Mesenchymal stem cell (in vitro differentiated cells and primary cell): ENCODE measurements at regions not wholly inside any gene's neighbourhood (a gene's known extent, or its start where the extent isn't known, plus 50 kb on each side); places are given as distances from the start of the nearest gene placed in this dataset.
A peak's percentile ranks its signal among the peaks of the same experiment; 100 is the strongest.

ENCODE experiments used
- DNase-seq: peaks from one replicate; pipeline ENCODE4 v3.0.0-alpha.2; 2013
- H2AFZ ChIP-seq: one replicate; pipeline ENCODE4 v1.6.1; 2013; ENCODE audit warnings: low read depth, mild to moderate bottlenecking, control low read depth, inconsistent platforms, low read length, moderate library complexity
- H2AK5ac ChIP-seq: 2 replicates; pipeline ENCODE4 v1.6.1; 2013; ENCODE audit warnings: low read length, moderate library complexity, mild to moderate bottlenecking, inconsistent platforms; ENCODE audit not compliant: severe bottlenecking
- H2BK120ac ChIP-seq: one replicate; pipeline ENCODE4 v1.6.1; 2013; ENCODE audit warnings: low read depth, mild to moderate bottlenecking, inconsistent platforms, low read length, moderate library complexity
- H2BK12ac ChIP-seq, 2 experiments: one replicate each; pipeline ENCODE4 v1.6.1; 2013; ENCODE audit warnings: inconsistent platforms in 2 of 2, low read length in 2 of 2, mild to moderate bottlenecking in 2 of 2, moderate library complexity in 2 of 2, control low read depth in 1 of 2
- H2BK15ac ChIP-seq: one replicate; pipeline ENCODE4 v1.6.1; 2013; ENCODE audit warnings: mild to moderate bottlenecking, low read depth, inconsistent platforms; ENCODE audit not compliant: poor library complexity, severe bottlenecking
- H2BK5ac ChIP-seq: 2 replicates; pipeline ENCODE4 v1.6.1; 2013; ENCODE audit warnings: low read depth, mild to moderate bottlenecking, low read length, control low read depth, inconsistent platforms; ENCODE audit not compliant: poor library complexity, severe bottlenecking
- H3K14ac ChIP-seq, 2 experiments: one replicate each; pipeline ENCODE4 v1.6.1; 2013; ENCODE audit warnings: inconsistent platforms in 2 of 2, low read length in 2 of 2, control low read depth in 1 of 2, mild to moderate bottlenecking in 1 of 2, moderate library complexity in 1 of 2
- H3K18ac ChIP-seq, 2 experiments: one replicate each; pipeline ENCODE4 v1.6.1; 2013; ENCODE audit warnings: inconsistent platforms in 2 of 2, low read length in 2 of 2, control low read depth in 1 of 2, low read depth in 1 of 2, mild to moderate bottlenecking in 1 of 2
- H3K23ac ChIP-seq, 2 experiments: one replicate each; pipeline ENCODE4 v1.6.1; 2013; ENCODE audit warnings: inconsistent platforms in 2 of 2, low read length in 2 of 2, mild to moderate bottlenecking in 2 of 2, moderate library complexity in 2 of 2, control low read depth in 1 of 2
- H3K27ac ChIP-seq: 2 replicates; pipeline ENCODE4 v1.5.1; 2013; ENCODE audit warnings: mild to moderate bottlenecking, moderate library complexity, low read length, control low read depth, inconsistent platforms; ENCODE audit not compliant: poor library complexity, severe bottlenecking
- H3K27me3 ChIP-seq, 2 experiments: 2 replicates each; pipeline versions ENCODE4 v1.6.1 to v1.7.0; 2013; ENCODE audit warnings: low read length in 2 of 2, mild to moderate bottlenecking in 2 of 2, moderate library complexity in 2 of 2, control low read depth in 1 of 2, inconsistent platforms in 1 of 2; ENCODE audit not compliant: control insufficient read depth in 1 of 2, insufficient read depth in 1 of 2
- H3K36me3 ChIP-seq, 2 experiments: 2 replicates each; pipeline versions ENCODE4 v1.6.1 to v1.7.0; 2013; ENCODE audit warnings: low read length in 2 of 2, control low read depth in 1 of 2, inconsistent platforms in 1 of 2, low read depth in 1 of 2, mild to moderate bottlenecking in 1 of 2; ENCODE audit not compliant: insufficient read depth in 2 of 2, control insufficient read depth in 1 of 2
- H3K4ac ChIP-seq, 2 experiments: one replicate each; pipeline ENCODE4 v1.6.1; 2013; ENCODE audit warnings: inconsistent platforms in 2 of 2, low read length in 2 of 2, mild to moderate bottlenecking in 2 of 2, moderate library complexity in 2 of 2, control low read depth in 1 of 2, low read depth in 1 of 2
- H3K4me1 ChIP-seq: 2 replicates; pipeline ENCODE4 v1.6.1; 2013; ENCODE audit warnings: low read depth, low read length, control low read depth; ENCODE audit not compliant: control insufficient read depth, insufficient read depth
- H3K4me2 ChIP-seq: 2 replicates; pipeline ENCODE4 v1.6.1; 2013; ENCODE audit warnings: low read length, mild to moderate bottlenecking, inconsistent platforms; ENCODE audit not compliant: poor library complexity, severe bottlenecking
- H3K4me3 ChIP-seq, 2 experiments: 2 replicates each; pipeline versions ENCODE4 v1.5.1 to v1.7.0; 2013; ENCODE audit warnings: low read length in 2 of 2, mild to moderate bottlenecking in 2 of 2, control low read depth in 1 of 2, low read depth in 1 of 2; ENCODE audit not compliant: insufficient read depth in 1 of 2
- H3K79me1 ChIP-seq: replicated peaks from 2 replicates; pipeline ENCODE4 v1.6.1; 2013; ENCODE audit warnings: mild to moderate bottlenecking, control low read depth, low read length, inconsistent platforms; ENCODE audit not compliant: poor library complexity, severe bottlenecking
- H3K9ac ChIP-seq: 2 replicates; pipeline ENCODE4 v1.7.0; 2013; ENCODE audit warnings: mild to moderate bottlenecking, low read length, moderate library complexity
- H3K9me3 ChIP-seq: 2 replicates; pipeline ENCODE4 v1.7.0; 2013; ENCODE audit warnings: mild to moderate bottlenecking, low read length; ENCODE audit not compliant: control insufficient read depth
- H4K8ac ChIP-seq: one replicate; pipeline ENCODE4 v1.6.1; 2013; ENCODE audit warnings: inconsistent platforms, mild to moderate bottlenecking, low read length, moderate library complexity
- H4K91ac ChIP-seq: one replicate; pipeline ENCODE4 v1.6.1; 2013; ENCODE audit warnings: mild to moderate bottlenecking, low read length, inconsistent platforms
- WGBS: methylation state at CpG from one replicate; pipeline ENCODE4 v1.1.7; 2013; ENCODE audit warnings: mixed read lengths; 5-methylcytosine and 5-hydroxymethylcytosine counted together

- Histone ChIP-seq H4K91ac (no peak overlapping the region), H3K27ac (no peak overlapping the region), H2BK12ac (peak overlapping the region in 1 of 2 experiments; percentile 13), H3K27me3 (peaks cover 0 to 2% of the 10 kb centered on the region in 2 experiments), H3K14ac (no peak overlapping the region), H3K4me1 (peaks cover 3% of the 10 kb centered on the region), H3K79me1 (no peaks in the 10 kb centered on the region), H3K4me2 (no peak overlapping the region), H3K4me3 (no peak overlapping the region), H2BK15ac (no peak overlapping the region), H2AK5ac (no peak overlapping the region), H3K18ac (no peak overlapping the region), H3K23ac (no peak overlapping the region), H2AFZ (no peak overlapping the region), H2BK120ac (no peak overlapping the region), H3K4ac (no peak overlapping the region), H3K36me3 (no peaks in the 10 kb centered on the region), H3K9ac (no peak overlapping the region), H2BK5ac (no peak overlapping the region), H3K9me3 (no peaks in the 10 kb centered on the region), H4K8ac (no peak overlapping the region)
- 83% methylated on average over 3 of the region's 3 CpGs for WGBS
- peak; percentile 9 for DNase-seq
Observed at GRCh38 chr11:109120341-109120740, 301.6 kb upstream of the C11orf87 start.

- no peaks in the 10 kb centered on the region for H3K79me1 ChIP-seq
- no peak overlapping the region for H4K8ac ChIP-seq
- H2BK5ac ChIP-seq: no peak overlapping the region
- no peak overlapping the region for H3K27ac ChIP-seq
- no peak overlapping the region for H2AK5ac ChIP-seq
- H2AFZ ChIP-seq: no peak overlapping the region
- H3K4ac ChIP-seq: no peak overlapping the region
- H3K36me3 ChIP-seq: no peaks in the 10 kb centered on the region
- H3K9ac ChIP-seq: no peak overlapping the region
- no peak overlapping the region for H3K4me3 ChIP-seq
- no peaks in the 10 kb centered on the region for H3K27me3 ChIP-seq
- H2BK12ac ChIP-seq: no peak overlapping the region
- H3K4me1 ChIP-seq: peaks cover 3% of the 10 kb centered on the region
- no peak overlapping the region for H2BK120ac ChIP-seq
- H3K9me3 ChIP-seq: no peaks in the 10 kb centered on the region
- DNase-seq: no peak
- H3K18ac ChIP-seq: no peak overlapping the region
- H4K91ac ChIP-seq: no peak overlapping the region
- H2BK15ac ChIP-seq: no peak overlapping the region
- WGBS: 97% methylated on average over 5 of the region's 5 CpGs
- no peak overlapping the region for H3K23ac ChIP-seq
- no peak overlapping the region for H3K14ac ChIP-seq
- H3K4me2 ChIP-seq: no peak overlapping the region
Observed at GRCh38 chr11:109121173-109121932, 300.6 kb upstream of the C11orf87 start.

GRCh38 chr11:109123816-109124787 lies 297.9 kb upstream of the C11orf87 start:
- H3K27ac ChIP-seq: peak overlapping the region; percentile 23
- no peaks in the 10 kb centered on the region for H3K79me1 ChIP-seq
- no peak overlapping the region for H3K14ac ChIP-seq
- H3K4me3 ChIP-seq: peak overlapping the region in 1 of 2 experiments; percentile 18
- 88% methylated on average over 8 of the region's 11 CpGs for WGBS
- H2AFZ ChIP-seq: no peak overlapping the region
- no peak overlapping the region for H2BK120ac ChIP-seq
- H3K27me3 ChIP-seq: no peaks in the 10 kb centered on the region
- no peak overlapping the region for H4K8ac ChIP-seq
- H3K4ac ChIP-seq: no peak overlapping the region
- H3K18ac ChIP-seq: no peak overlapping the region
- H3K9ac ChIP-seq: no peak overlapping the region
- no peak overlapping the region for H3K23ac ChIP-seq
- H2AK5ac ChIP-seq: no peak overlapping the region
- no peak overlapping the region for H2BK15ac ChIP-seq
- H3K4me2 ChIP-seq: no peak overlapping the region
- DNase-seq: no peak
- H3K4me1 ChIP-seq: peaks cover 3% of the 10 kb centered on the region
- H4K91ac ChIP-seq: no peak overlapping the region
- no peak overlapping the region for H2BK12ac ChIP-seq
- H2BK5ac ChIP-seq: no peak overlapping the region
- no peaks in the 10 kb centered on the region for H3K9me3 ChIP-seq
- H3K36me3 ChIP-seq: no peaks in the 10 kb centered on the region

- H3K79me1 ChIP-seq: no peaks in the 10 kb centered on the region
- no peak overlapping the region for H4K91ac ChIP-seq
- no peak overlapping the region for H2AFZ ChIP-seq
- H3K4me3 ChIP-seq: no peak overlapping the region
- H2BK15ac ChIP-seq: no peak overlapping the region
- no peaks in the 10 kb centered on the region for H3K4me1 ChIP-seq
- no peak overlapping the region for H3K9ac ChIP-seq
- no peak overlapping the region for H3K27ac ChIP-seq
- no peak overlapping the region for H3K23ac ChIP-seq
- no peaks in the 10 kb centered on the region for H3K27me3 ChIP-seq
- H2BK5ac ChIP-seq: no peak overlapping the region
- no peak for DNase-seq
- no peak overlapping the region for H3K4me2 ChIP-seq
- H2AK5ac ChIP-seq: no peak overlapping the region
- no peak overlapping the region for H2BK12ac ChIP-seq
- no peaks in the 10 kb centered on the region for H3K9me3 ChIP-seq
- H4K8ac ChIP-seq: no peak overlapping the region
- WGBS: no CpG with 5 or more reads among the region's 1 CpG
- H3K4ac ChIP-seq: no peak overlapping the region
- H3K18ac ChIP-seq: no peak overlapping the region
- H3K36me3 ChIP-seq: no peaks in the 10 kb centered on the region
- H2BK120ac ChIP-seq: no peak overlapping the region
- no peak overlapping the region for H3K14ac ChIP-seq
Observed at GRCh38 chr11:109130910-109131309, 291.1 kb upstream of the C11orf87 start.
